ENCODE measurements at regions not wholly inside any gene's neighbourhood (a gene's known extent, or its start where the extent isn't known, plus 50 kb on each side); places are given as distances from the start of the nearest gene placed in this dataset.

- no peak for DNase-seq (ENCODE audit: insufficient read length, low spot score)
- no peak for FAIRE-seq
- TF ChIP-seq POLR2A (IDR thresholded peaks at IDR 0.05; ENCODE audit: low read depth, low read length), result no peak
Observed at GRCh38 chr1:208419746-208420420, 175.7 kb upstream of the PLXNA2 start.

GRCh38 chr1:208420696-208421095, 176.5 kb upstream of the PLXNA2 start:
- FAIRE-seq (no peak), DNase-seq (ENCODE audit: insufficient read length, low spot score) (no peak)
- TF ChIP-seq POLR2A (IDR thresholded peaks at IDR 0.05; ENCODE audit: low read depth, low read length), result no peak

DNA sequence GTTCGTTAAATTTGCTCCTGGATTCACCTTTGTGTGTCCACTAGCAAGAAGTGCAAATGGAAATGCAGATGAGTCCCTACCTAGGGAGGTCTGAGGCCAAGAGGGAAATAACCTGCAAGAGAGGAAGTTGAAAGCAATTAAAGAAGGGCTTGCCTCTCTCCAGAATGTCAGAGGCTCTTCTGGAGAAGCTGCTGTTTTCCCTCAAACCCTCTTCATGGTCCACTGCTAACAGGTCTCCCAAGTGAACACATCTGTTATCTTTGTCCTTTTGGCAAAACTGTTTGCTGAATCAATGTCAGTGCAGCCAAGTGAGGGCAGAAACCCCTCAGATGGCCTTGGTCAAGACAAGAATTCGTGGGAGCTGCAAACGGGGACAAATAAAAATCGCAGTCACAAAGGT, 177.3 kb upstream of the PLXNA2 start:
- DNase-seq (ENCODE audit: insufficient read length, low spot score) (no peak), FAIRE-seq (no peak)
- TF ChIP-seq POLR2A (IDR thresholded peaks at IDR 0.05; ENCODE audit: low read depth, low read length), result no peak

- DNase-seq (ENCODE audit: insufficient read length, low spot score), result no peak
- no peak for TF ChIP-seq POLR2A (IDR thresholded peaks at IDR 0.05; ENCODE audit: low read depth, low read length)
- no peak for FAIRE-seq
Observed at GRCh38 chr1:208423526-208423925, 179.3 kb upstream of the PLXNA2 start.

DNA sequence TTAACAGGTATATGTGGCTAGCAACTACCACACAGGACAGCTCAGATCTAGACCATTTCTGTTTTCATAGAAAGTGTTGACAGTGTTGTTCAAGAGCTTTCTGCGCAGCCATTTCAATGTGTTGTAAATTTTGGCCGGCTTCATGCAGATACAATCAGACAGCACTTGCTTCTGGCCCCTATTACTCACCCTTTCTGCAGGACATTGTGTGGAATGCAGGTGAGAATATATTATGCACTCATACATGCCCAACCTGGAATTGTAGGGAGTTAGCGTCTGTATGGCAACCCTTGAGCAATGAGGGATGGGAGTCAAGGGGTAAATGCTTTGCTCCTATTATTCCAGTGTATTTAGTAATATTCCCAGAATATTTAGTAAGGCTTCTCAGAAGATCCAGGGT, 180.9 kb upstream of the PLXNA2 start:
- TF ChIP-seq POLR2A (IDR thresholded peaks at IDR 0.05; ENCODE audit: low read depth, low read length), result no peak
- no peak for DNase-seq (ENCODE audit: insufficient read length, low spot score)
- no peak for FAIRE-seq

DNA sequence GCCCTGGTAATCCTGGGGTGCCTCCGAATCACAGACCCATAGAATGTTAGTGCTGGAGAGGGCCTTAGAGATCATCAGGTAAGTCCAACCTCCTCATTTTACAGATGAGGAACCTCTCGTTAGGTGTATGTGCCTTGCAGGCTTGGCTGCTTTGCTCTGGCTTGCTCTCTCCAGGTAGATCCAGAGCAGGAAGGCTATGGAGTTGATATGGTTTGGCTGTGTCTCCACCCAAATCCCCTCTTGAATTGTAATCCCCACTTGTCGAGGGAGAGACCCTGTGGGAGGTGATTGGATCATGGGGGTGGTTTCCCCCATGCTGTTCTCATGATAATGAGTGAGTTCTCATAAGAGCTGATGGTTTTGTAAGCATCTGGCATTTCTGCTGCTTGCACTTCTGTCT, 186.0 kb upstream of the PLXNA2 start:
- DNase-seq (ENCODE audit: insufficient read length, low spot score) (no peak), FAIRE-seq (no peak)
- TF ChIP-seq POLR2A (IDR thresholded peaks at IDR 0.05; ENCODE audit: low read depth, low read length), result no peak

DNA sequence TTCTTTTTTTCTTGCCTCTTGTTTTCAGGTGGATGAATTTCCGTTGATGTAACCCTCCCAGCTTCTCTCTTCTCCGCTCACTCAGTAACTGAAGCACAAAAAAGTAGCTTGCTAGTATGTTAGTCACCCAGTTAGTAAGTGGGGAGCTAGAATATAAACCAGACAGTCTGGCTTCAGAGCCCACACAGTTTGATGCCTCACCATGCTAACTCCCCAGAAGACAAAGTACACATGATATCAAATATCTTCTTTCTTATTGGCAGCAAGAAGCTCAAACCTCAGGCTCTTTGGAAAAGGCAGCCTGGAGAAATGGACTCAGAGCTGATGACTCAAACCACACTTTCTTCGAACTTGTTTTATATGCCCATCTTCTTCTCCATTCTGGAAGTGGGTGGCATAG, 187.5 kb upstream of the PLXNA2 start:
- no peak for DNase-seq (ENCODE audit: insufficient read length, low spot score)
- FAIRE-seq, result no peak
- no peak for TF ChIP-seq POLR2A (IDR thresholded peaks at IDR 0.05; ENCODE audit: low read depth, low read length)

GRCh38 chr1:208432346-208432745, 188.2 kb upstream of the PLXNA2 start:
- DNase-seq (ENCODE audit: insufficient read length, low spot score), result no peak
- no peak for FAIRE-seq
- TF ChIP-seq POLR2A (IDR thresholded peaks at IDR 0.05; ENCODE audit: low read depth, low read length), result no peak

- FAIRE-seq, result no peak
- no peak for DNase-seq (ENCODE audit: insufficient read length, low spot score)
- TF ChIP-seq POLR2A (IDR thresholded peaks at IDR 0.05; ENCODE audit: low read depth, low read length), result no peak
Observed at GRCh38 chr1:208433086-208433485, 188.9 kb upstream of the PLXNA2 start.

DNA sequence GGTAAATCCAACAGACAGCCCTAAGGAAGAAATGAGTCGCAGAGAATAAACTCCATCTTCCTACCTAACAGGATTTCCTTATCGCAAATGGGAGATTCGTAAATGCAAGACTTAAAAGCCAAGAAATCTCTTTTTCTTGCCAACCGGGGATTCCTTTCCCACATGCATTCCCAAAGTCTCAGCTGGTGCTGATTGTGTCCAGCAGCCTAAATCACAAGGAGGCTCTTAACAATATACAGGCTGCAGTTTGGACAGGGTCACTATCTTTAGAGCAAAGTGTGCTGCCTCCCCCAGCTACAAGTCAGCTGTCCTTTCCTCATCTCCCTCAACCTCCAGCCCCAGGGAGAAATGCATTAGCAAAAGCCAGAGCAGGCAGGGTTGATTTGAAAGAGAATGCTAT, 189.8 kb upstream of the PLXNA2 start:
- DNase-seq (ENCODE audit: insufficient read length, low spot score) (no peak), FAIRE-seq (no peak)
- no peak for TF ChIP-seq POLR2A (IDR thresholded peaks at IDR 0.05; ENCODE audit: low read depth, low read length)

DNA sequence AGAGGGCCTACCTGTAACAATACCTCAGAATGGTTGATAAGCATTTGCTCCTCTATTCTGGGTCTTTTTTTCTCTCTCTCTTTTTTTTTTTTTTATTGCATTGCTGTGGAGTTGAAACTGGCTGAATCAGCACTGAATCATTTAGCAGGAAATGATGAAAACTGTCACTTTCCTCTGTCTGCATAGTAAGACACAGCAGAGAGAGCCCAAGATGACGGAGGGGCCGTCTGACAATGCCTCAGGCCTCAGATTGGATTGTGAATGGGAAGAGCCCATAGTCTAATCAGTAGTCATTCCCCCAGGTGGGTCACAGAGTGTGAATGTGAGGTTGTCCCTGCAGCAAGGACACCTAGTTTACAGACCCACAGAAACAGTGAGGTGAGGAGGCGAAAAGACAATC, 193.2 kb upstream of the PLXNA2 start:
- DNase-seq (ENCODE audit: insufficient read length, low spot score) (no peak), FAIRE-seq (no peak)
- TF ChIP-seq POLR2A (IDR thresholded peaks at IDR 0.05; ENCODE audit: low read depth, low read length), result no peak

GRCh38 chr1:208438112-208438699, 194.0 kb upstream of the PLXNA2 start:
- DNase-seq (ENCODE audit: insufficient read length, low spot score) (no peak), FAIRE-seq (no peak)
- no peak for TF ChIP-seq POLR2A (IDR thresholded peaks at IDR 0.05; ENCODE audit: low read depth, low read length)

GRCh38 chr1:208445758-208446203, 201.6 kb upstream of the PLXNA2 start:
- no peak for FAIRE-seq
- no peak for DNase-seq (ENCODE audit: insufficient read length, low spot score)

DNA sequence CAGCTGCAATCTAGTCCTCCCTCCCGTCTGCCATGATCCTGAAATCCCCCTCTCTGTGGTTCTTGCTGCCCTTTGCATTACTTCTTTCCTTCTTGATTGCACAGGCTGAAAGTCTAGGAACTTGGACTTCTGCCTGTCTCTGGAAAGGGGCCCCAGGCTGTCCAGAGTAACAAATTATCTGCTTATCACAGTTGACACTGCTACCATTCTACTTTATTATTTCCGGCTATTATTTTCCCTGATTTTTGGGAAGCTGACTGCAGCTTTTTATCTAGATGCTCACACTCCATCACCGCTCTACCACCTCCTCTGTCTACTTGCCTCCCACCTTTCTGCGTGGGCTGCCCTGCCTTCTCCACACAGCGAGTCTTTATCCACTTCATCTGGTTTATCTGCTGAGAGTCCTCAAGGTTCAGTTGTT, 202.1 kb upstream of the PLXNA2 start:
- no peak for DNase-seq (ENCODE audit: insufficient read length, low spot score)
- FAIRE-seq, result no peak
- TF ChIP-seq POLR2A (IDR thresholded peaks at IDR 0.05; ENCODE audit: low read depth, low read length), result no peak

More at GRCh38 chr1:208445758-208446203, 201.6 kb upstream of the PLXNA2 start:
- TF ChIP-seq POLR2A (IDR thresholded peaks at IDR 0.05; ENCODE audit: low read depth, low read length), result no peak

DNA sequence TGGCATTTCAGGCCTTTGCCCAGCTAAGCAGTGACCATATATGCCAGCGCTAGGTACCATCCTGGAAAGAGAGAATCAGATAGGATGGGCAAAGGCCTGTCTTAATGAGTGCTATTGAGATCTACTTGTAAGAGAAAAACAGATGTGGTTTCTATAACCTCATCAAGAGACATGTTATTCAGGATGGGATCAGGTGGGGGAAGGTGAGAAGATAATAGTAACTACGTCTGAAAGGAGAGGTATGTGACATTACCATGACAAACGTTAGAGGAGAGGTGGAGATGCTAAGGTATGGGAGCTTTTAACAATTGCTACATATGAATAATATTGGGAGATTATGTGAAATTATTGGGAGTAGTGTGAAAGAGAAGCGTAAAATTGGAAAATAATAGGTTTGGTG, 204.2 kb upstream of the PLXNA2 start:
- DNase-seq (ENCODE audit: insufficient read length, low spot score) (no peak), FAIRE-seq (no peak)
- no peak for TF ChIP-seq POLR2A (IDR thresholded peaks at IDR 0.05; ENCODE audit: low read depth, low read length)
